Stimulated activated CD4-positive, alpha-beta T cell treated with anti-CD3 and anti-CD28 coated beads, Interleukin-4, amount 100 ng/mL, for 24 hours (primary cell): ENCODE measurements at regions not wholly inside any gene's neighbourhood (a gene's known extent, or its start where the extent isn't known, plus 50 kb on each side); places are given as distances from the start of the nearest gene placed in this dataset.

ENCODE experiments used
- DNase-seq: peaks from one replicate; pipeline ENCODE4 v3.0.0-alpha.2; 2020

DNA sequence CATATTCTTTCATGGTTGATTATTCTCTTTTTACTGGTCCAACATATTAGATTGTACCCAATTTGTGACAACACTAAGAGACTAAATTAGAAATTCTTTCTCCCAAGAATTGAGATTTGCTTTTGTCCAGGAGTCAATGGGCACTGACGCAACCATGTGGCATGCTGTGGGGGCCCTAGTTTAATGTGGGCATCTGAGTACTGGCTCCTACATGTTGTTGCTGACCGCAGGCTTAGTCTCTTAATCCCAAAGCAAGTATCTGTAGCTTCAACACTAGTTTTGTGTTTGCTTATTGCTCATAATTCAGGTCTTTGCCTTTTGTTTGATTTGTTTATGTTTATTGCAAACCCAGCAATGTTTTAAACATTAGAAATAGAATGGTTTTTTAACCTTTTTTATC, 263.4 kb upstream of the NDST4 start:
- DNase-seq = no peak

DNA sequence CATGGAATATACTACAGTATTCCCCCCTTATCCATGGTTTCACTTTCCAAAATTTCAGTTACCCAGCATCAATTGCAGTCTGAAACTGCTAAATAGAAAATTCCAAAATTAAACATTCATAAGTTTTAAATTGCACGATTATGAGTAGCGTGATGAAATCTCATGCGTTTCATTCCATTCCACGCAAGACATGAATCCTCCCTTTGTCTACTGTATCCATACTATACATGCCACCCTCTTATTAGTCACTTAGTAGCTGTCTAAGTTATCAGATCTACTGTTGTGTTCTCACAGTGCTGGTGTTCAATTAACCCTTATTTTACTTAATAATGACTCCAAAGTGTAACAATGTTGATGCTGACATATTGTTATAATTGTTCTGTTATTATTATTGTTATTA, 261.2 kb upstream of the NDST4 start:
- no peak for DNase-seq

DNA sequence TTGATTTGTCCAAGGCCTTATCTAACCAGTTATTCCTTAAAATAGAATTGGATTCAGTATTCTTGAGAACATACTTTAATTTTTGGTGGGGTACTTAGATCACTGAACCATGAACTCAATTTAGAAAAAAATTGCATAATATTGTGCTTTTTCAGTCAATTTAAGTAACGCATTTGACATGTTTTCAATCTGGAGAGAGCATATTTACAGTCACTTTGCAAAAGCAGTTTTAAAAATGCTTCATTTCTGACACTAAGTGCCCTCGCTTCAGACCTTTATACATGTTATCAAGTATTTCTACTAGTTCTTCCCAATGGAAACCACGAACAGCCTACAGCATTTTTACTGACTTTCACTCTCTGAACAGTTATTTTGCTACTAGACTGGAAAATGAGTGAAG, 257.1 kb upstream of the NDST4 start:
- no peak for DNase-seq

DNA sequence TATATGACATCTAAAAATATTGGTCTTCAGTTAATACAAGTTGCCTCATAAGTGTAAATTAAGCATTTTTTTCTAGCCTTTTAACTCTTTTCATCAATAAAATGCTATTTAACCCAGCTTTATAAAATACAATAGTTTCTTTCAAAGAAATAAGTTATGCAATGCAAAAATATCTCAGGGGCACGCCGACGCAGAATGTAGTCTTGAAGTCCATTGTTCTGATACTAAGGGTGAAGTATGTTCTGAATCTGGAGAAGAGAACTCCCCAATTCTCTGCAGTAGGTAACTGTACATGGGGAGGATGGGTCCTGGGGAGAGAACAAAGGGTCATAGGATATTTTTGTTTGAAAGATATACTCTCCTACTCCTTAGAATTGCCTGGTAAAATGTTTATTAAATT, 256.6 kb upstream of the NDST4 start:
- no peak for DNase-seq

DNA sequence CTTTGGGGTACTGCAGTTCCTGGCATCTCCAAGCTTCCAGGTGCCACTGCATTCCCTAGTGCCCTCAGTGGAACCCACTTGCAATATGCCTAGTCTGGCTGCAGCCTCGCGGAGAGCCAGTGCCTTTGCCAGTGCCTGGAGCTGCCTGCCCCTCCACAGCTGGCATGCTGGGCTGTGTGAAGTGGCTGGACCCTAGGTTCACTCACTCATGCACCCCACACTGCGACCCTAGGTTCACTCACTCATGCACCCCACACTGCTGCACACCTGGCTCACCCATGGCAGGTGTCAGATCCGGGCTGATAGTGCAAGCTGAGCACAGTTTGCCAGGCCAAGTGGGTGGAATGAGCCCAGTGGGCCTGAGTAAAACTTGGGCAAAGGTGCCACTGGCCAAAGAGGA, 253.0 kb upstream of the NDST4 start:
- DNase-seq = no peak

DNA sequence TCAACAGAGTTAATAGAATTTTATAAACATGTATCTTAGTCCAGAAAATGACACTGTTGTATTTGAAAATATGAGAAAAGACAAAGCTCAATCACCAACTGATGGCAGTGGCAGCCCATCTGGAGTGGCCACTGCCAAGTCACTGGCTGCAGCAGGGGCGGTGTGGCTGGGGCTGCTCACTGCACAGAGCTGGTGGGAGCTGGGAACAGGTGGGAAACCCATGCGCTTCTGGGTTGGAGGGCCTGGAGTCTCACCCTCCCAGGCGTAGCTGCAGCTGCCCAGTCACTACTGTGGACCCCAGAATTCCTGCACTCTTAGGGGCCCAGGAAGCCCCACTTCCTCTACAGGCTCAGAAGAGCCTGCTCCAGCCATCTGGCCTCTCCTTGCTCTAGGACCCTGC, 251.8 kb upstream of the NDST4 start:
- DNase-seq = no peak

DNA sequence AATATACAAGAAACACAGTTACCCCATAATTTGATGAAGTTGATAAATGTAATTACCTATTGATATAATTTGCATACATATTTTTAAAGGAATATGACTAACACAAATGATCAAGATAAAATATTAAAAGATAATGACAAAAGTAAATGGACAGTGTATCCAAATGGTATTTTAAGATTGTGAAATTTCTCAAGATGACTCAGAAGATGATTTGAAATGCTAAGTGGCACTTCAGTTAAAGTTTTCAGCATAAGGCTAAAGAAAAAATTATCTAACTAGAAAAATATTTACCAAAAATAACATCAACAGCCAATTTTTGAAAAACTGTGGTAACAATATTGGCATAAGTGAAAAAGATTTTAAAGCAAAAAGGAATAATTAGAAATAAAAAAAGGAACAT, 248.4 kb upstream of the NDST4 start:
- no peak for DNase-seq

DNA sequence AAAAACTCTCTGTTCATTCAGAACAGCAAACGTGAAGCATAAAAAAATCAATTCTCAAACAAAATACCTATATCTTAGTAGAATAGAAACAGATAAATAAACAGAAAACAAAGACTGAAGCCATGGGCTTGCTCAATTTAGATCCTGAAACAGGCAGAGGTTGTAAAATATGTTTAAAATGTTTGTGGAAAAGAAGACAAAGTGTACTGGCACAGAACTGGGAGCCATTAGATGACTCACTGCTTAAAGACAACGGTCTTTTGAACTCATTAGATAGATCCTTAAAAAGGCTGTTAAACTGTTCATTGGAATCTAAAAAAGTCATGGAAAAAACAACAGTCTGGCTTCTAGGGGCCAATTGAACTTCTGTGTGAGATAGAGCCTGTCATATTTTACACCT, 247.0 kb upstream of the NDST4 start:
- DNase-seq = no peak

DNA sequence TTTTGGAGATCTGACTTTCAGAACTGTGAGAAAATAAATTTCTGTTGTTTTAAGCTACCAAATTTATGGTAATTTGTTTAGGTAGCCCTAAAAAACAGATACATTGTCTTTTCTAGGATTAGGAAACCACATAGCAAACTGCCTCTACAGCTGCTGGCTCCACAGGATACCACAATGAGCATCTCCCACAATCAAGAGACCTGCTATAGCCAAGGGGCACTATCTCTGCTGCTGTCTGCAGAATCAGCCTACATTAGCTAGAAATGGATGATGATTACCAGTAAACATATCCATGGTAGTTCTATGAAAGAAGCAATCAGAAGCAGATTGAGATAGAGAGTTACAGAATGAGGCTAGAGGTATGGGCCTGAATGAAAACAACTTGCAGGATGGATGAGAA, 244.4 kb upstream of the NDST4 start:
- DNase-seq = no peak

DNA sequence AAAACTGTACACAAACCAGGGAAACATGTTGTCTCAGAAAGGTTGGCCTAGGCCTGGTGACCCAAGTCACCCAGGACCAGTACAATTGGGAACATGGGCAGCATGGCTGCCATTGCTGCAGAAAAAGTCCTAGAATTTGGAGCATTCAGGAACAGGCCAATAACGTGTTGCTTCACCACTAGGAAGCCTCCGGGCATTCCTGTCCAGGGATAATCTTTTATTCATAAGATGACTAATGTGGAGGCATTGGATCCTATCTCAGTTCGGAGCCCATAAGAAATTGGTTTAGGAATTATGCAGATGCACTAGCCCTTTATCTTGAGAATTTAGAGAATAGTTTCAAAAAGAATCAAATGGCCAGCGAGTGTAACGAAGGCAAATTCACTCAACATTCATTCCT, 242.8 kb upstream of the NDST4 start:
- DNase-seq = no peak

DNA sequence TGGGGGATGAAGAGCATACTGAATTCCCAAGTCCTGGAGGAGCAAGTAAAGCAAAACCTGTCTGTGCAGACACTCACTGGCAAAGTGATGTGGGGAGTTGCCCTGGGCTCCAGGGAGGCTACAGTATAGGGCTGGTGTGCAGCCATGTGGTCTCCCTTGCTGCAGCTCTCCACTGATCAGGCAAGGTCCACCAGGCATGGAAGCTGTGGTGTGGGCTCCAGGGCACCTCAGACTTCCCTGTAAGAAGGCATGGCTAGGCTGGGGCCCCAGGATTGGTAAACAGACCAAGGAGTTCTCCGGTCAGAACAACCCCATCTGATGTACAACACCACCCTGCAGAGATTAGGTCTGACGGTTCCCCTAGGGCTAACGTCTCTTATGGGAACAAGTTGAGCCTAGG, 241.9 kb upstream of the NDST4 start:
- no peak for DNase-seq

DNA sequence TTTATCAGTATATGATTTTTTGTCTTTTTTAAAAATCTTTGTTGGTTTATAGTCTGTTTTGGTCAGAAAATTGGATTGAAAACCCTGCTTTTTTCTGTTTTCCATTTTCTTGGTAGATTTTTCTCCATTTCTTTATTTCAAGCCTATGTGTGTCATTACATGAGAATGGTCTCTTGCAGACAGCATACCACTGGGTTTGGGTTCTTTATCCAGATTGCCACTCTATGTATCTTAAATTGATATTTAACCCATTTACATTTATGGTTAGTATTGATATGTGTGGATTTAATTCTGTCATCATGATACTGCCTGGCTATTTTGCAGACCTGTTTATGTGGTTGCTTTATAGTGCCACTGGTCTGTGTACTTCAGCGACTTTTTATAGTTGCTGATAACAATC, 239.9 kb upstream of the NDST4 start:
- no peak for DNase-seq

DNA sequence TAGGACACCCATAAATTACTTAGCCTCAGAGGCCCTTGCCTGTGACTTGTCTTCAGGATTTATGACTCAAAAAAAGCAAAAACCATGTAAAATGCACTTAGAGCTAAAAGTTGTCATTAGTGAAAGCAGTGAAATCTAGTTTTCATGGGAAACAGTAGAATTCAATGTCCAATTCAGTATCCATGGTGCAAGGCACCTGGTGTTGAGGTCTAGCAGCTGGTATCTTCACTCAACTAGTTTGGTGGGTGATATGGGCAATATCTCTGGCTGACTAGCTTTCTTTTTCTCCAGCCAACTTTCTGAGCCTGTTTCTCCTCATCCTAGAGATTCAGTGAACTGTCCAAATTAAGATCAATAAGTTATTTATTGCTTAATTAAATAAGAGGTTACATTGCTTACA, 229.8 kb upstream of the NDST4 start:
- no peak for DNase-seq

DNA sequence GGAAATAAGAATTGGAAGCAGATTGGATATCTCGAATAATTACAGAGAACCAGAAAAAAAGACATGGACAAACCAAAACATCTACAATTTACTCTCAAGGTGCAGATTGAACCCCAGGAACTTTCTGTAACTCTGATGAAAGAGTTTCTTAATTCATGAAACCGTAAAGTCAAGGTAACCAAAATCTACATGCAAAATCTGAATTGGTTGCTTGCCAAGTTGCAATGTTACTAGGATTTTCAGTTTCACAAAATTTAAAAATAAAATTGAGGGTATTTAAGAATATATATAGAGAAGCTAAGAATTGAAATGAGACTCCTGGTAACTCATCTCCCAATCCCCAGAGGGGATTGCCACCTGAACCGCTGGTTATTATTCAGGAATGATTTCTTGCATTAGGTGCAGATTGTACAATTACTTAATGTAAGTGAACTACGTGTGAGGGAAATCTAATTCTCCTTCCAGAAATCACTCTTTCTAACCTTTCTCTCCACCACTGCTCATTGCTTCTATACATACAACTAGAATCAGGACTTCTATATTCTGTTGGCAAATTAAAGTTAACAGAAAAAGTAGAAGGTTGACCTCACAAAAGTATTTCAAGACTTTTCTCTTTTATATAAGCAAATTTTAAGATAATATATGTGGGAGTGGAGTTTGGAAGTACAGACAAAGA, 221.5 kb upstream of the NDST4 start:
- no peak for DNase-seq

DNA sequence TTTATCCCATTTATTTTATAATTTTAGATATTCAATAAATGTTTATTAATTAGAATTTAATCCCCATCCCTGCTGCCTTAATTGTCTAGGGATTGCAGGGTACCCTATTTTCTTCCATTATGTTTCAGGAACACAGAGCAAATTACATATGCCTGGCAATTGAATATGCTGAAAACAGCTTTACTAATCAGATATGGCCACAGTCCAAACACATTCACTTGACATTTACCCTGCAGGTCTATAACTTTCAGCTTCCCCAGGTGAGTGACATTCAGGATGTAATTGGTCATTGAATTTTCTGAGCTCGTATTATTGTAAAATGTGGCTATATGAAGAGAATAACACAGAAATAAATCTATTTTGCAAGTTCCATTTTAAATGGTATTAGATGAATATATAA, 218.7 kb upstream of the NDST4 start:
- DNase-seq = no peak

DNA sequence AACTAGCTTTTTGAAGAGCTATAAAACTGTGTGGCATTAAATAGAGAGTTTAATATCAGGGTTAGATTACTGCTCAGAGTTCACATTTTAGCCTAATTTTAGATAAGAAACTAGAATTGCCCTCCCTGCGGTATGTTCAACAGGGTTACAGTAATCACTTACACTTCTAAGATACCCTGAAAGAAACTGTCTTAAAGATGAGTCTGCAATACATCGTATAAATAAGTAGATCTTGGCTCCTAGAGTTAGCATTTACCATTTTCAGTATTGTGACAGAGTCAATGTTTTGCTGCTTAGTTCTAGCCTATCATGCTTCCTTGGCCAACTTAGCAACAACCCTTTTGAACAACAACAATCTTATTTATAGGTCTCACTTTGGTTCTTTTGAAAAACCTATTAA, 217.8 kb upstream of the NDST4 start:
- no peak for DNase-seq

DNA sequence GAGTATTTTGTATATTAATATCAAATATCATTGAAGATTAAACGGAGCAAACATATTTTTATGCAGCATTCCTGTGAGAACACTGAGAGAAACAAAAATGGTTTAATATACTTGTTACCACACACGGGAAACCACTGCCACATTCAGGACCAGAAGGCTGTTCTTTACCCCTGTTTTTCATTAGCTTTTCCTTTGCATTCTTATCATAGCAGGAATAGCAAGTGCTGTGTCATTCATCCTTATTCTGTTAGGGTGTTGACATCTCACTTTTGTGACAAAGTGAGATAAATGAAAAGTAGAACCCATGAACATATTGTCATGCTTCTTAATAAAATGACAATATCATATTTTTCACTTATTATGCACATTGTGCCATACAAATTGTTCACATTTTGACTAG, 212.4 kb upstream of the NDST4 start:
- no peak for DNase-seq

DNA sequence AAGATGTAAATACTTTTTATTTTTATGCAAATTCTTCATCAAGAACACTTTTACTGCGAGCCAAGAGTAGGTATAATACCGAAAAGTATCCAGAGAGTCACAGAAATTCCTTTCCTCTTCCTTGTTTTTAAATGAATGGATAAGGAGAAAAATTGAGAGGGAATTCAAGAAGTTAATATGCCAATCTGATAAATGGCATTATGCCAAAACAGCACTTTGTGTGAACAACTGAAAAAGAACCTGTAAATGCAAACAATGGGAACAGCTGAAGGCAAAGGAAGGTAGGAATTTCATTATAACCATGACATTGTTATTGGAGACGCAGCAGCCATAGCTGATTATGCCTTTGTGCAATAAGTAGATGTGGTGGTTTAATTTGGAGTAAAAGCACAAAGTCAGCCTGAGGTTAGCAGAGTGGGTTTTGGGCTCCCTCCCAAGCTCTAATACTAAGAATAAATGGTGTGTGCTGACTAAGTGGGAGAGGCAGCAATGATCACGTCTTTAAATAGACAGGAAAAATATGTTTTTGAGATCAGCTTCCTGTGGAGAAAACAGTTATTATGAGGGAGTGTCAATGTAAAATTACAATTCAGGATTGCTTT, 209.8 kb upstream of the NDST4 start:
- DNase-seq = no peak

DNA sequence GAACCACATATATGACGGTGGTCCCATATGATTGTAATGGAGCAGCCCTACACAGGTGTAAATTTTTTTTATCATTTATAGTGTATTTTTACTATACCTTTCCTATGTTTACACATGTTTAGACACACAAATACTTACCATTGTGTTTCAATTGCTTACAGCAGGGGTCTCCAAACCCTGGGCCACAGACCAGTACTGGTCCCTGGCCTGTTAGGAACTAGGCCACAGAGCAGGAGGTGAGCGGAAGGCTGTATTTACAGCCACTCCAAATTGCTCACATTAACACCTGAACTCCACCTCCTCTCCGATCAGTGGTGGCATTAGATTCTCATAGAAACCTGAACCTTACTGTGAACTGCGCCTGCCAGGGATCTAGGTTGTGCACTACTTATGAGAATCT, 201.8 kb upstream of the NDST4 start:
- DNase-seq = no peak

DNA sequence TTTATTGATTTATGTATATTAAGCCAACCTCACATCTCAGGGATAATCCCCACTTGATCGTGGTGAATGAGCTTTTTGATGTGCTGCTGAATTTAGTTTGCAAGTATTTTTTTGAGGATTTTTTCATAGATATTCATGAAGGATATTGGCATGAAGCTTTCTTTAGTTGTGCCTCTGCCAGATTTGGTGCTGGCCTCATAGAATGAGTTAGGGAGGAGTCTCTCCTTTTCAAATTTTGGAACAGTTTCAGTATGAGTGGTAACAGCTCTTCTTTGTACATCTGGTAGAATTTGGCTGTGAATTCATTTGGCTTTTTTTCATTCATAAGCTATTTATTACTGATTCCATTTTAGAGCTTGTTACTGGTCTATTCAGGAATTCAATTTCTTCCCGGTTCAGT, 197.2 kb upstream of the NDST4 start:
- no peak for DNase-seq

DNA sequence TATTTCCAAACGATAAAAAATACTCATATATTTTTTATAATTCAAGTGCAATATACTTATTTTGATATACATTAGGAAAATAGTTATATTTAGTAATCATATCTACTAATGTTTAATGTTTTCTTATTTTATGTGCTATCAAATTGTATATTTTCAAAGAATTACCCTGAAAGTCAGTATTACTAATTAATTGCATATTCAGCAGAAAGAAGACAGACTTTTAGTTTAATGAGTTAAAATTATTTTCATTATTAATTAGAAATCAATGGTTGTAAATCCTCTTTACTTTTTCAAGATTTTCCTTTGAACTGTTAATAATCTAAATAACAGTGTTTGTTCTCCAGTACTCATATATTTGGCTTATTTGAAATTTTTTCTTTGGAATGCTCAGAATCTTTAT, 181.3 kb upstream of the NDST4 start:
- no peak for DNase-seq

DNA sequence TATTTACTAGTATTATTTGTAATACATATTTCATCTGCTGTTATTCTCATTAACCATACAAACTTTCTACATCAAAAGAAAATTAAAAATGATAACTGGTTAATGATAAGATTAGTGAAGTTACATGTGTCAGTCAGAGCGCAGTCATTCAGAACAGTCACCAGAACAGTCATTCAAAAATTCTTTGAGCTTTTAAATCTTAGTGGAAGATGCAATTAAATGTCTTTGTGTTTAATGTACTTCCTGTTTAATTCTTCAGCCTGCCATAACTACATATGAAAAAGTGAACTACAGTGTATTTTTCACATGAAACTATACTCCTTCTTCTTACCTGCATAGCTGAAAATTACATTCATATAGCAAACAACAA, 179.7 kb upstream of the NDST4 start:
- no peak for DNase-seq

DNA sequence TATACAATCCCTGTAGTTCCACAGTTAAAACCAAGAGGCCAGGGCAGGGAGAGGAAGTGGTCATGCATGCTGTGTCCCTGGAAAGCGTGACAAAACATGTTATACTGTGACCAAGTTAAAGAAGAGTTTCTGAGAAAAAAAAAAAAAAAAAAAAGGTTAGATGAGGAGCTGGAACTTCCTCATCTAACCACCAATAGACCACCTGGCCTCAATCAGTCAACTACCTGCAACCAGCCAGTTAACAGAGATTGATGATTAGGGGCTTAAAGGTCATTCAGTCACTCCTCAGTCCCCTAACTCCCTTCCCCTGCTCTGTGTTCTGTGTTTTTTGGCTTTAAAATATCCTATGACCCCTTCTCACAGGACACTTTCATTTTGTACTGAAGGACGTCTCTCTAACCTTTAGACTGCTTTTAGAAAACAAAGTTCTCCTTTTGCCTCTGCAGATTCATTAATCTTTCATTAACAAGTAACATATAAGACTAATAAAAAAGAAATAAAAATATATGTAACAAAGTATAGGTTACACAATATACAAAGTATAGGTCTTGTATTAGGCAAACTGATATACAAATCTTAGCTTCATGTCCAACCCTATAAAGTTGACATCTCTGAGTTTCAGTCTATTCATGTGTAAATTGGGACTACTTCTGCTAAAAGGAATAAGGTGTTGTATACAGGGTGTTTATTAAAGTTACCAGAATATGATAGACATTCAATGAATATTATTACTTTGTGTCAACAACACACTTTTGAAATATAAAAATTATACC, 179.1 kb upstream of the NDST4 start:
- DNase-seq = no peak

DNA sequence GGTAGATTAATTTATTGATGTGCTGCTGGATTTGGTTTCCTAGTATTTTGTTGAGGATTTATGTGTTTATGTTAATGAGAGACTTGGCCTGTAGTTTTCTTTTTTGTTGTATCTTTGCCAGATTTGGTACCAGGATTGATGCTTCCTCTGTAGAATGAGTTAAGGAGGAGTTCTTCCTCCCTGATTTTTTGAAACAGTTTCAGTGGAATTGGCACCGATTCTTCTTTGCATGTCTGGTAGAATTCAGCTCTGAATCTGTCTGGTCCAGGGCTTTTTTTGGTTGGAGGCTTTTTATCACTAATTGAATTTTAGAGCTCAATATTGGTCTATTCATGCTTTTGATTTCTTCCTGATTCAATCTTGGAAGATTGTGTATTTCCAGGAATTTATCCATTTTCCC, 174.0 kb upstream of the NDST4 start:
- DNase-seq = no peak

DNA sequence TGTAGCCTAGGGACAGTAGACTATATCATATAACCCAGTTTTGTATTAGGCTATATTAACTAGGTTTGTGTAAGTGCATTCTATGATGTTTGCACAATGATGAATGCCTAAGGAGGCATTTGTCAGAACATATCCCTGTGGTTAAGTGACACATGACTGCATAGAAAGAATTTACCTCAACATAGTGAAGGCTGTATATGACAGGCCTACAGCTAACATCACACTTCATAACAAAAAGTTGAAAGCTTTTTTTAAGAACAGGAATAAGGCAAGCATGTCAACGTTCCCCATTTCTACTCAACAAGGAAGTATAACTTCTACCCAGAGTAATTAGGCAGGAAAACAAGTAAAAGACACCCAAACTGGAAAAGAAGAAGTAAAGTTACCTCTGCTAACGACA, 165.9 kb upstream of the NDST4 start:
- no peak for DNase-seq
